Activated B cell treated with CpG ODN at 0.5 μM for 24 hours (primary cell): ENCODE measurements at regions not wholly inside any gene's neighbourhood (a gene's known extent, or its start where the extent isn't known, plus 50 kb on each side); places are given as distances from the start of the nearest gene placed in this dataset.
"Not testable (repeated sequence)": the region's sequence is repeated elsewhere in the genome, so short reads cannot be mapped to it uniquely, and the experiment has no call there.

Experiments
- ATAC-seq: fragments of 200-7000 bp; cut with Tn5 transposase; one replicate; pipeline ENCODE4 v1.10.0; 2021; ENCODE audit warnings: low read depth, mild to moderate bottlenecking, moderate library complexity
- CTCF ChIA-PET: fragments of 350-600 bp; sonication (Branson Sonifier 250); formaldehyde crosslinking; loops from one replicate; lab custom pipeline; 2021; ENCODE audit warnings: antibody characterized with exemption; lab: Charles Lee
- POLR2A ChIA-PET: fragments of 350-600 bp; sonication (Branson Sonifier 250); formaldehyde crosslinking; loops from one replicate; lab custom pipeline; 2021; ENCODE audit warnings: antibody characterized with exemption; lab: Charles Lee
- DNase-seq: peaks from one replicate; pipeline ENCODE4 v3.0.0; 2022
- H3K27ac Mint-ChIP-seq: one replicate; pipeline ENCODE4 v1.8.0; 2020; ENCODE audit warnings: mixed read lengths
- H3K27me3 Mint-ChIP-seq: one replicate; pipeline ENCODE4 v1.8.0; 2021; ENCODE audit warnings: mixed read lengths
- H3K36me3 Mint-ChIP-seq: one replicate; pipeline ENCODE4 v1.8.0; 2021; ENCODE audit warnings: low read depth, mixed read lengths
- H3K4me1 Mint-ChIP-seq: one replicate; pipeline ENCODE4 v1.8.0; 2021; ENCODE audit warnings: mixed read lengths
- H3K4me3 Mint-ChIP-seq: one replicate; pipeline ENCODE4 v1.8.0; 2020; ENCODE audit warnings: mild to moderate bottlenecking, mixed read lengths
- H3K9me3 Mint-ChIP-seq: one replicate; pipeline ENCODE4 v1.8.0; 2020; ENCODE audit warnings: mixed read lengths
- CTCF ChIP-seq: fragments of 200-600 bp; IDR thresholded peaks from one replicate; pipeline ENCODE4 v1.8.0; 2022; ENCODE audit warnings: antibody characterized with exemption, mild to moderate bottlenecking
- intact Hi-C: fragments of 100-400 bp; cut with micrococcal nuclease; formaldehyde crosslinking; loops from one replicate; pipeline ENCODE4 v1.15.1; 2024

- intact Hi-C loops: no loop called here
- Mint-ChIP-seq H3K36me3 (no peaks in the 10 kb centered on the region), H3K27me3 (no peaks in the 10 kb centered on the region), H3K4me3 (no peak overlapping the region), H3K4me1 (no peaks in the 10 kb centered on the region), H3K27ac (no peak overlapping the region), H3K9me3 (peaks cover 3% of the 10 kb centered on the region)
- ATAC-seq: no peak
- no peak for DNase-seq
- ChIA-PET POLR2A (no interaction called here), CTCF (no interaction called here)
- TF ChIP-seq CTCF: no peak
Measured at GRCh38 chr6:94859924-94860323, 717.4 kb upstream of the MANEA start.

GRCh38 chr6:94856999-94857398 lies 720.3 kb upstream of the MANEA start:
- DNase-seq, H3K36me3 Mint-ChIP-seq, CTCF ChIA-PET, intact Hi-C loops, H3K4me1 Mint-ChIP-seq, POLR2A ChIA-PET, H3K4me3 Mint-ChIP-seq, H3K27me3 Mint-ChIP-seq, ATAC-seq, H3K27ac Mint-ChIP-seq: not testable (repeated sequence)
- H3K9me3 Mint-ChIP-seq: peaks cover 11% of the 10 kb centered on the region

DNA sequence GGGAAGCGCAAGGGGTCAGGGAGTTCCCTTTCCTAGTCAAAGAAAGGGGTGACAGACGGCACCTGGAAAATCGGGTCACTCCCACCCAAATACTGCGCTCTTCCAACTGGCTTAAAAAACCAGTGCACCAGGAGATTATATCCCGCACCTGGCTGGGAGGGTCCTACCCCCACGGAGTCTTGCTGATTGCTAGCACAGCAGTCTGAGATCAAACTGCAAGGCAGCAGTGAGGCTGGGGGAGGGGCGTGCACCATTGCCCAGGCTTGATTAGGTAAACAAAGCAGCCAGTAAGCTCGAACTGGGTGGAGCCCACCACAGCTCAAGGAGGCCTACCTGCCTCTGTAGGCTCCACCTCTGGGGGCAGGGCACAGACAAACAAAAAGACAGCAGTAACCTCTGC lies 726.0 kb upstream of the MANEA start:
- H3K4me1 Mint-ChIP-seq, CTCF ChIA-PET, H3K4me3 Mint-ChIP-seq, H3K27me3 Mint-ChIP-seq, H3K27ac Mint-ChIP-seq, H3K9me3 Mint-ChIP-seq, DNase-seq, intact Hi-C loops, H3K36me3 Mint-ChIP-seq, POLR2A ChIA-PET, ATAC-seq: not testable (repeated sequence)

GRCh38 chr6:94845742-94846141 lies 731.6 kb upstream of the MANEA start:
- no peaks in the 10 kb centered on the region for H3K36me3 Mint-ChIP-seq
- POLR2A ChIA-PET: no interaction called here
- DNase-seq: no peak

DNA sequence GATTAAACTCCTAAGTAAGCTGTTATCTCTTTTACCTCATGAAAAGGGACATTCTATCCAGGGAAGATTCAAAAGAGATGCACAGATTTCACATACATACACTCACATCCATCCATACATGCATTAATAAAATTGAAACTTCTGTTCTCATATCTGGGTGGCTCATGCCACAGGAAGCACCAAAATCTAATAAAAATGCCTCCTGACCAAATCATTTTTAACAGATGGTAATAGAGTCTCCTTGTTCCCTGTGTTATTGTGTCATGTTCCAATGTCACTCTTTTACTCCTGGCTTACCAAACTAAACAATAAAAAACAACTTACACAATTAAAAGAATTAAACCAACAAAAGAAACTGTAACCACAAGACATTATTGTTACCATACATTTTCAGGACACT lies 742.1 kb upstream of the MANEA start:
- CTCF ChIA-PET: no interaction called here
- Mint-ChIP-seq H3K4me1 (no peaks in the 10 kb centered on the region), H3K9me3 (peaks cover 7% of the 10 kb centered on the region), H3K4me3 (no peak overlapping the region), H3K27ac (no peak overlapping the region), H3K36me3 (no peaks in the 10 kb centered on the region), H3K27me3 (no peaks in the 10 kb centered on the region)
- DNase-seq (no peak), ATAC-seq (no peak)
- POLR2A ChIA-PET: no interaction called here
- no peak for TF ChIP-seq CTCF
- intact Hi-C loops: no loop called here

More at GRCh38 chr6:94845742-94846141, 731.6 kb upstream of the MANEA start:
- Mint-ChIP-seq H3K27ac (no peak overlapping the region), H3K4me1 (no peaks in the 10 kb centered on the region), H3K9me3 (no peaks in the 10 kb centered on the region), H3K27me3 (no peaks in the 10 kb centered on the region), H3K4me3 (no peak overlapping the region)
- CTCF ChIA-PET: no interaction called here
- intact Hi-C loops: no loop called here
- ATAC-seq: no peak
- TF ChIP-seq CTCF: no peak

DNA sequence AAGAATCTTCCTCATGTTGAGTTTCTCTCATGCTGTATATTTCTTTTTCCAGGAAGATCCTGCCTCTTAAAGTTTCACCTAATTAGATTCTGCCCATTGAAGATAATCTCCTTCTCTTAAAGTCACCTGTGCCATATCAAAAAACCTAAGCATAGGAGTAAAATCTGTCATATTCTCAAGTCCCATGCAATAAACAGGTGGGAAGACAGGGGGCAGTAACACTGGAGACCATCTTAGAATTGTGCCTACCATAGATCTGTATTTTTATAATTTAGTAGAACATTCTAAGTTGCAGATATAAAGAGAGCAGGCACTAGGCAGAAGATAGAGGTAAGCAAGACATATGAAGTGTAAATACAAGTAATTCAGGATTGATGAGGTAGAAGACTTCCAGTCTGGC lies 763.5 kb upstream of the MANEA start:
- no peaks in the 10 kb centered on the region for H3K36me3 Mint-ChIP-seq
- DNase-seq (no peak), ATAC-seq (no peak)
- intact Hi-C loops: no loop called here
- TF ChIP-seq CTCF: no peak
- ChIA-PET POLR2A (no interaction called here), CTCF (no interaction called here)
- no peak overlapping the region for H3K4me3 Mint-ChIP-seq
- H3K27me3 Mint-ChIP-seq: no peaks in the 10 kb centered on the region
- no peaks in the 10 kb centered on the region for H3K4me1 Mint-ChIP-seq
- no peak overlapping the region for H3K27ac Mint-ChIP-seq
- peaks cover 7% of the 10 kb centered on the region for H3K9me3 Mint-ChIP-seq
